GM21360 (cell line): ENCODE measurements at regions not wholly inside any gene's neighbourhood (a gene's known extent, or its start where the extent isn't known, plus 50 kb on each side); places are given as distances from the start of the nearest gene placed in this dataset.
"Not testable (repeated sequence)": the region's sequence is repeated elsewhere in the genome, so short reads cannot be mapped to it uniquely, and the experiment has no call there.

Experiments
- ATAC-seq: cut with Tn5 transposase; IDR thresholded peaks from one replicate; pipeline ENCODE4 v1.9.1; 2021; ENCODE audit warnings: mild to moderate bottlenecking, moderate library complexity; ENCODE audit not compliant: unreplicated experiment

DNA sequence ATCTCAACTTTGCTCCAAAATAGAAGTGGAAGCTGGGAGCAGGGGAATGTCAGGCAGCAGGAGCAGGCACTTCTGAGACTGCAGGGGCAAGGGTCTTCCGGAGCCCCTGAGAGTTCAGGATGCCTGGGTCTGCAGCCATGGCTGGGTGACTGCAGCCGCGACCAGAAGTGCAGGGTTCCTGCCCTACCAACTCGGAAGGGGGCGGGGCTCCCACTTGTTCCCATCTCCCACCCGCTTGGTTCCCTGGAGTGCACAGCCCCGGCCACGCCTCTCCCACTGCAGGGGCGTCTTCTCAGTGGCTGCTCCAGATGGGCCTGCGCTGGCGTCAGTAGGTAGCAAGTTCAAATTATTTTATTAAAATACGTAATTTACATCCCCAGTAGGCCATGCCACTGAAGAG is 1631.7 kb downstream of the OLFM4 start:
- ATAC-seq, result no peak

DNA sequence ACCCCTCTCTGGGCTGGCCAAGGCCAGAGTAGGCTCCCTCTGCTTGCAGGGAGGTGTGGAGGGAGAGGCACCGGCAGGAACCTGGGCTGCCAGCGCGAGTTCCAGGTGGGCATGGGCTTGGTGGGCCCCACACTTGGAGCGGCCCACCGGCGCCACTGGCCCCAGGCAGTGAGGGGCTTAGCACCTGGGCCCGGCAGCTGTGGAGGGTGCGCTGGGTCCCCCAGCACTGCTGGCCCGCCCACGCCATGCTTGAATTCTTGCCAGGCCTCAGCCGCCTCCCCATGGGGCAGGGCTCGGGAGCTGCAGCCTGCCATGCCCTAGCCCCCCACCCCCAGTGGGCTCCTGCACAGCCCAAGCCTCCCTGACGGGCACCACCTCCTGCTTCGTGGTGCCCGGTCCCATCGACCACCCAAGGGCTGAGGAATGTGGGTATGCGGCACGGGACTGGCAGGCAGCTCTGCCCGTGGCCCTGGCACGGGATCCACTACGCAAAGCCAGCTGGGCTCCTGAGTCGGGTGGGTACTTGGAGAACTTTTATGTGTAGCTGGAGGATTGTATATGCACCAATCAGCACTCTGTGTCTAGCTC is 1648.0 kb downstream of the OLFM4 start:
- no peak for ATAC-seq

DNA sequence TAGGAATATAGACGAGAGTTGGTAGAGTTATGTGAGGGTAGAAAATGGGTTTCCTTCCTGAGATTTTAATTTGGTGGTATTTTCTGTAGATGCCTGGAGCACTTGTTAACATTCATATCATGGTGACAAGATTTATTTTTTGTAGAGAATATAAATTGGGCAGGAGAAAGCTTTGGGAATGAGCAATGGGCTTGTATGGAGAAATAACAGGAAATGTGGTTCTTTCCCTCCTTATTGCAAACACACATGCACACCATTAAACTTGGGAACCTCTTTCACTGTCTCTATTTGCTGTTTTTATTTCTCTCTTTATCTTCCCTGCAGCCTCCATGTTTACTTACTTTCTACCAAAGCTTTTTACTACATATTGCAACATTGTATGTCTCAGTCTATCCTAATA is 1653.6 kb downstream of the OLFM4 start:
- ATAC-seq, result no peak

DNA sequence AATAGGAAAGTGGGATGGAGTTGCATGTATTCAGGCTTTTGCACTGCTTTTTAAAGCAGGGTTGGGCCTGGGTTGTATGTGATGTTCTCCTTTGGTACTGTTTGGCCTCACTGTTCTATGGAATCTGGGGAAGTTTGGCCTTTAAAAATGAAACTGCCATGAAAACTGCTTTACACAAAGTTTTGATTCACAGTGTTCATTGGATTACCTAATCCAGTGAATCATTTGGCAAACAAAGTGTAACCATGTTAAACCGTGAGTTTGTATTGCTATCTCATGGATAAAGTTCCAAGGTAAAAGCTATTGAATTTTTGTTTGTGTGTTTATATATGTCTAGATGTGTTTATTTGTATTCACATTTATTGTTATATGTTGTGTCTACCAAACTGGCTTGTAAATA is 1658.6 kb downstream of the OLFM4 start:
- ATAC-seq, result no peak

DNA sequence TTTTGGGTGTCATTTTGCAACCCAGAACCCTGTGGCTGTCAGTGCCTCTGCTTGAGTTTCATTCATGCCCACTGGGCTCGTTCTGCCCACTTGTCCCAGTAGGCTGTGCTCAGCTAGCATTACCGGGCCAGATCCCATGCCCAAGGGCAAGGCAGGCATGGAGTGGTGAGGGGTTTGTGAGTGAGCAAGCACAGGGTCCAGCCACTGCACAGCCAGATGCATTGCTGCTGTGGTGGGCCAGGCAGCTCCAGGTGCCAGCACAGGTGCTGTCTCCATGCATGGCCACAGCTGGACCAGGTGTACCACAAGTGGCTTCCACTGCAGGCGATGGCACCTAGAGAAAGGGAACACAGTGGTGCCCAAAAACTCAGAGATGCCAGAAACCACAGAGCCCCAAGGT is 1671.2 kb downstream of the OLFM4 start:
- ATAC-seq, result no peak

DNA sequence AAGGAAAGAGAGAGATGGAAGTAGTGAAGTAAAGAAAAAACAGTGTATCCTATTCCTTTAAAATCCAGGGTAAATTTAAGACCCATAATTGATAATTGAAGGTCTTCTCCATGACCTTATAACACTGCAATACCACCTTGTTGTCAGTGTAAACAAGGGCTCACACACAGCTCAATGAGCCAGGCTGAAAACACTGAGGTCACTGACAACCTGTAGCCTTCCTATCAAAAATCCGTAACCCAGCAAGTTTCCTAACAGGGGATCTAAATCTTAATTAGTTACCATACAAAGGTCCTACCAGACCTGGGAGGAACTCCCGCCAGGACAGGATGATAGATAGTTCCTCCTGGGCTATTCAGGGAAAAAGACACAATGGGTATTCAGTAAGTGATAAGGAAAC is 1677.1 kb downstream of the OLFM4 start:
- ATAC-seq, result no peak

DNA sequence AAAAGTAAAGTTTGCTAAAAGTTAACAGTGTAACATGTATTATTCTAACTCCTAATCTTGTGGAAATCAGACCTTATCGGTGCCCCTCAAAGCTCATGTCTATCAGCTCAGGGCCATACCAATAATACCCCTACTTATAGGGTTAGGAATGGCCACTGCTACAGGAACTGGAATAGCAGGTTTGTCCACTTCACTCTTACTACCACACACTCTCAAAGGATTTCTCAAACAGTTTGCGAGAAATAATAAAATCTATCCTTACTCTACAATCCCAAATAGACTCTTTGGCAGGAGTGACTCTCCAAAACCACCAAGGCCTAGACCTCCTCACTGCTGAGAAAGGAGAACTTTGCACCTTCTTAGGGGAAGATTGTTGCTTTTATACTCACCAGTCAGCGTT is 1677.7 kb downstream of the OLFM4 start:
- ATAC-seq, result no peak

DNA sequence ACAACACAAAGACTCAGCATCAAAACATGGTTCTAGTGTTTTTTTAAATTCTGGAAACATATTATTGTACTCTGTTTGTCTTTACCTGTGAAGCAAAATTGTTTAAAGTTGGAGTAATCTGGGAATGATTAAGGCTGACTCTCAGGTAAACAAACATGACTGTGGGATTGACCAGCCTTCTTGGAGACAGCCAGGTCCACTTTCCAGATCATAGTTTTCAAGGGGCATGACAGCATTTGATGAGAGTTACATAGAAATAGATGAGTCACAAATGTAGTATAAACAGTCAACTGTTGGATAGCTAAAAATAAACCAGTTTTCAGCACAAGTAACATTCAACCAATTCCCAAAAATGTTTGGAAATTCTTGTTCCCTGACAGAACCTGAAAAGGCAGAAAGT is 1680.9 kb downstream of the OLFM4 start:
- no peak for ATAC-seq

DNA sequence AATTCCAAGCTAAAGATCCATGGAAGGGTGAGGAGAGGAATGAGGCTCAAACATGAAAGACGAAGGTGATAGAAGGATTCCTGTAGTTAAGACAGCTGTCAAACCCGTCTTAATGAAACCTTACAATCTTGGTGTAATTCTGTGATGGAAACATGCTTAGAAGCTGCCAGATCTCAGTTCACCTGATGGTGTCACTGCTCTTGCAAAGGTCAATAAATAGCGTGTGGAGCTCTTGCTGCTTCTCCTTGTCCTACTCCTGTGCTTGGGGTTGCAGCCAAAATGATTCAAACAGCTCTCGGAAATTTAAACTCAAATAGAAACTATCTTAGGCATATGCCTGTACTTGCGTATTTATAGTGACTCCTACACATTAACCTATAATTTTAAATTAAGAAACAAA is 1705.0 kb downstream of the OLFM4 start:
- ATAC-seq, result no peak

DNA sequence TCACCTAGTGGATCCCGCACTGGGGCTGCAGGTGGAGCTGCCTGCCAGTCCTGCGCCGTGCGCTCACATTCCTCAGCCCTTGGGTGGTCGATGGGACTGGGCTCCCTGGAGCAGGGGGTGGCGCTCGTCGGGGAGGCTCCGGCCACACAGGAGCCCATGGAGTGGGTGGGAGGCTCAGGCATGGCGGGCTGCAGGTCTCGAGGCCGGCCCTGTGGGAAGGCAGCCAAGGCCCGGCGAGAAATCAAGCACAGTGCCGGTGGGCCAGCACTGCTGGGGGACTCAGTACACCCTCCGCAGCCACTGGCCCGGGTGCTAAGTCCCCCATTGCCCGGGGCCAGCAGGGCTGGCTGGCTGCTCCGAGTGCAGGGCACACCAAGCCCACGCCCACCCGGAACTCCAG is 1708.6 kb downstream of the OLFM4 start:
- ATAC-seq, result not testable (repeated sequence)

DNA sequence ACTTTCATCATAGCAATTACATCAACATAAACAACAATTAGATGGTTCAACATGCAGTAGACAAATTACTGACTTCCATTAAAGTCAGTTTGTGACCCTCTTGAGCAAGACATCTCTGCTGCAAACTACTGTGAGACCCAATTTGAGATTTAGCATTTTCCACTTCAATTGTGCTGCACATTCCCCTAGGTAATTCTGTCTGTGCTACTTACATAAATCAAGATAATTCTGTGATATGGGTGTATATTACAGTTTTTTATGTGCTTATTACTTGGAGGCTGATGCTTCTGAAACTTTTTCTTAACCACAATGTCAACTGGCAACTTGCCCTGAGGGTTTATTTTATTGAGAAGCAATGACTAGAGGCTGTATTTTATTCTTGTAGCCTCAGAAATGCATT is 1714.4 kb downstream of the OLFM4 start:
- ATAC-seq, result no peak

DNA sequence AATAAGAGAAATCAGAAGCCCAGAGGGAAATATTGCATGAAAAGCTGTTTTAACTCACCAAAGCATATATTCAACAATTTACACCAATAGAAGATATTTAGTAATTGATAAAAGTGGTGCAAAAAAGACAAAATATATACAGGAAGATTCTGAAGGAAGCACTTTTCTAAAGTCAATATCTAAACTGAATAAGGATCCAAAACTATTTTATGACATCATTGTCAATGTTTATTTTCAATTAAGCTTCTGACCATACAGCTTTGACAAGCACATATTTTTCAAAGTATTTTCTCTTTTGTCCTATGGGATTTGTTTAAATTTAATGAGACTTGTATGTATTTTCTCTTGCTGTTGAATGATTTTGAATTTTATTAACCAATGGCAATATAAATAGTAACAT is 1716.1 kb downstream of the OLFM4 start:
- ATAC-seq, result no peak

DNA sequence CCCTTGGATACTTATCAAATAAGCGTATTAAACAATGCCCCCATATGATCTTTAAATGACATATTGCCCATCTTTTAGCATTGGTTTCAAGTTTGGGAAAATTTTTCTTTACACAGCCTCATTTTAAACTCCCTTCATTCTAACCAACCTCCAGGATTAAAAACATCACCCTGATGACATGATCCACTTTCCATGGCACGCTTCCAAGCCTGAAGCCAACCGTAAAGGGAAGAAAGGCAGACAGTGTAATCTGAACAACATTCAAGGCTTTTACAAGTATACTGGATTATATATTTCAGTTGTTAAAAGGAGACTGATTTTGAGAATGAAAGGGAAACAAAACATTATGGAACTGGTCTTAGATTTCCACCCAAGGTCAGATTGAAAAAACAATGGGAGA is 1721.9 kb downstream of the OLFM4 start:
- ATAC-seq, result no peak

DNA sequence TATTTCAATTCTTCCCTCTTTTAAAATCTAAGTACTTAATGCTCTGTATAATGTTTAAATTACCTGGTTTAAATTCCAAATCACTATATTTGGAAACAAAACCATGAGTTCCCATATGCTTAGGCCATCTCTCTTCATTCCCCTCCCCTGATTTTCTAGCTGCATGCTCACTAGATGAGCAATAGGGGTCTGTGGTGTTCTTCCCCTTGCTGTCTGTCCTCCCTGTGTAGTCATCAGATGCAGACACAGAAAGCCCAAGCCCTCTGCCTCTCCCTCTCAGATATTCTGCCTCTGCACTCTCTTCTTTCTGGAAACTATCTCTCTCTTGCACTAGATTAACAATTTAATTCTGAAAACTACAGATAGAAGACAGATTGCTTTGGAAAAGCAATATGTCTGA is 1730.2 kb downstream of the OLFM4 start:
- no peak for ATAC-seq

DNA sequence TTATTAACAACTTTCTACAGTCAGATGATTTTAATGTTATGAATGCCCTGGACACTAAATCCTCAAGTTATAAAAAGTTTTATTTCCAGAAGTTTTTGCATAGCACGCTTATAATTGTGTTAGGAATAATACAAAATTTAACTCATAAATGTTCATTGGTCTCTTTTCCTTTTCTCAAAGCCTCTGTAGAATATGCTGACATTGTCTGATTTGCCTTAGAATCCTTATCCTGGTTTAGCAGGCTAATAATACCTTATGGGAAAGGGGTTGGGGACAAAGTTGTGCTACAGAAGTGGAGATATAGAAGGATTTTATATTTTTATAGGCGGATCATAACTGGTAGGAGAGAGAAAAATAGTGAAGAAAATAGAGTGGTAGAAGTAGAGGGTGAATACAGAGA is 1739.6 kb downstream of the OLFM4 start:
- ATAC-seq, result no peak

DNA sequence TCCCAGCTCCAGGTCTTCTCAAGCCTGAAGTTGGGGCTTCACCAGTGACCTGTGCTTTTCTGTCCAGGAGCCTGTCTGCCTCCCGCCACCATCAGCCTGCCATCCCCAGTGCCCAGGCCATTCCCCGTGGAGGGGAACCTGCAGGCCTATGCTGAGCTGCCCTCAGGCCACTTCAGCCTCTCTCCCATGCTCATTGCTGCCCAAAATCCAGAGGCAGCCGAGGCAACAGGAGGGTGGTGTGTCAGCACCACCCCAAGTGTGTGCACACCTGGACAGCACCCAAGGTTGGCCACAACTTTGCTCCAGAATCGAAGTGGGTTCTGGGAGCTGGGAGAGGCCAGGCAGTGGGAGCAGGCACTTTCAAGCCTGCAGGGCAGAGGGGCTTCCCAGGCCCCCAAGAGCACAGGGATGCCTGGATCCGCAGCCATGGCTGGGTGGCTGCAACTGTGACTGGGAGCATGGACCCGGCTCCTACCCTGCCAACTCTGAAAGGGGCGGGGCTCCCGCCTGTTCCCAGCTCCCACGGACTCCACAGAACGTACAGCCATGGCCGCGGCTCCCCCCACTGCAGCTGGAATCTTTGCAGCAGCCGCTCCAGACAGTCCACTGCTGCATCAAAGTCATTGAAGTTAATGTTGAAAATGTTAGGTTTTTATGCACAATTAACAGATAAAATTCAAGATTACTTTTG is 1747.0 kb downstream of the OLFM4 start:
- ATAC-seq, result no peak

DNA sequence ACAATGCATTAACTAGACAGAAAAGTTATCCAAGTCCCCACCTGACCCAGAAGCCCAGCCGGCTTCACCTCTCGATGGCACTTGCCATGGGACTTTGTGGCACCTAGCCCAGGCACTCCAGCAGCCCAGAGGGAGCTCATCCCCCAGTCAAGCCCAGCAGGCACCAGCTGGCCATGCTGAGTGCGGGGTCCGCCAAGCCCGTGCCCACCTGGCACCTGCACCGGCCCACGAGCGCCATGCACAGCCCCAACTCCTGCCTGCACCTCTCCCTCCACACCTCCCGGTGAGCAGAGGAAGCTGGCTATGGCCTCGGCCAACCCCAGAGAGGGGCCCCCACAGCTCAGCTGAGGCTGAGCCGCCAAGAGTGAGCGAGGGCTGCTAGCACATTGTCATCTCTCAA is 1759.1 kb downstream of the OLFM4 start:
- ATAC-seq, result no peak

DNA sequence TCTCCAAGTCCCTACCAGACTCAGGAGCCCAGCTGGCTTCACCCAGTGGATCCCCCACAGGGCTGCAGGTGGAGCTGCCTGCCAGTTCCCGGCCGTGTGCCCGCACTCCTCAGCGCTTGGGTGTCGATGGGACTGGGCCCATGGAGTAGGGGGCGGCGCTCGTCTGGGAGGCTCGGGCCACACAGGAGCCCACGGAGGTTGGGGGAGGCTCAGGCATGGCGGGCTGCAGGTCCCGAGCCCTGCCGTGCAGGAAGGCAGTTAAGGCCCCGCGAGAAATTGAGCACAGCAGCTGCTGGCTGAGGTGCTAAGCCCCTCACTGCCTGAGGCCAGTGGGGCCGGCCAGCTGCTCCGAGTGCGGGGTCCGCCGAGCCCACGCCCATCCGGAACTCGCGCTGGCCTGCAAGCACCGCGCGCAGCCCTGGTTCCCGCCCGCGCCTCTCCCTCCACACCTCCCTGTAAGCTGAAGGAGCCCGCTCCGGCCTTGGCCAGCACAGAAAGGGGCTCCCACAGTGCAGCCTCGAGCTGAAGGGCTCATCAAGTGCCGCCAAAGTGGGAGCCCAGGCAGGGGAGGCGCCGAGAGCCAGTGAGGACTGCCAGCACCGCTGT is 1771.1 kb downstream of the OLFM4 start:
- ATAC-seq, result no peak

DNA sequence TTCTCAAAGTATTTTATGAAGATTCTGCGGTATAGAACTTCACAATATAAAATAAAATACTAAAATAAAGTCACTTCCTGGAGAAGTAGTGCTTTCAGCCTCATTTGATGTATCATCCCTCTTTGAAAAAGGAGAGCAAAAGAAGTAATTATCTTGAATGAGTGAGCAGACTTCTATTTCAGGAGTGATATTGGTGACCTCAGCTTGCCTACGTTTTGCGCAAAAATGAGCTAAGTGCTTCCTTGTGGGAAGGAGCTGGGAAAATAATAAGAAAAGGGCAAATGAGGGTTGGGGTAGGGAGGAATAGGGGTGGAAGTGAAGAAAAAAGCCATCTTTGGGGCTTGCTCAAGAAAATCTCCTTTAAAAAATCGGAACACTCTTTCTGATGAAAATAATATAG is 1773.6 kb downstream of the OLFM4 start:
- no peak for ATAC-seq

DNA sequence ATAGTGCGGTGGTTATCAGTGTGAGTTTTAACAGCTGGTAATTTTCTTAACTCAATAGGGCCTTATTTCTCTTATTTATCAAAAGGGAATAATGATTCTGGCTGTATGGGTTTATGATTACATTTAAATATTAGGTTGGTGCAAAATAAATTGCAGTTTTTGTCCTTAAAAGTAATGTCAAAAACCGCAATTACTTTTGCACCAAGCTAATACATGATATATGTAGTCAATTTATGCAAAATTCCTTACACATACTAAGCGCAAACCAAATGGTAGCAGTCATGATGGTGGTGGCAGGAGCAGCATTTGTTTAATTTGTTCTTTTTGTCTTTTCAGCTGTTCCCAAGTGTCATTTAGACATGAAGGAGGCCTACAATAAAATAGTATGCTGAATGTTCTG is 1777.1 kb downstream of the OLFM4 start:
- no peak for ATAC-seq

DNA sequence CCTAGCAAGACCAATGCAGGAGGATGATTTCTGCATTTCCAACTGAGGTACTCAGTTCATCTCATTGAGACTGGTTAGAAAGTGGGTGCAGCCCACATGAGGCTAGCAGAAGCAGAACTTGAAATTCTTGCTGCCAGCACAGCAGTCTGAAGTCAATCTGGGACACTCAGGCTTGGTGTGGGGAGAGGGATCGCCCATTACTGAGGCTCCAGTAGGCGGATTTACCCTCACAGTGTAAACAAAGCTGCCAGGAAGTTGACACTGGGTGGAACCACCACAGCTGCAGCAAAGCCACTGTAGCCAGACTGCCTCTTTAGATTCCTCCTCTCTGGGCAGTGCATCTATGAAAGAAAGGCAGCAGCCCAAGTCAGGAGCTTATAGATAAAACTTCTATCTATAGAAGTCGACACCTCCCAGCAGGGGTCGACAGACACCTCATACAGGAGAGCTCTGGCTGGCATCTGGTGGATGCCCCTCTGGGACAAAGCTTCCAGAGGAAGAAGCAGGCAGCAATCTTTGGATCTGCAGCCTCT is 1793.4 kb downstream of the OLFM4 start:
- not testable (repeated sequence) for ATAC-seq

DNA sequence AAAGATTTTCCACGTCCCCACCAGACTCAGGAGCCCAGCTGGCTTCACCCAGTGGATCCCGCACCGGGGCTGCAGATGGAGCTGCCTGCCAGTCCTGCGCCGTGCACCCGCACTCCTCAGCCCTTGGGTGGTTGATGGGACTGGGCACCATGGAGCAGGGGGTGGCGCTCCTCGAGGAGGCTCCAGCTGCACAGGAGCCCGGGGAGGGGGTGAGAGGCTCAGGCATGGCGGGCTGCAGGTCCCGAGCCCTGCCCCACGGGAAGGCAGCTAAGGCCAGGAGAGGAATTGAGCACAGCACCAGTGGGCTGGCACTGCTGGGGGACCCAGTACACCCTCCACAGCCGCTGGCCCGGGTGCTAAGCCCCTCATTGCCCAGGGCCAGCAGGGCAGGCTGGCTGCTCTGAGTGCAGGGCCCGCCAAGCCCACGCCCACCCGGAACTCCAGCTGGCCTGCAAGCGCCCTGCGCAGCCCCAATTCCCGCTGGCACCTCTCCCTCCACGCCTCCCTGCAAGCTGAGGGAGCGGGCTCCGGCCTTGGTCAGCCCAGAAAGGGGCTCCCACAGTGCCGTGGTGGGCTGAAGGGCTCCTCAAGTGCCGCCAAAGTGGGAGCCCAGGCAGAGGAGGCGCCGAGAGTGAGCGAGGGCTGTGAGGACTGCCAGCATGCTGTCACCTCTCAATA is 1800.9 kb downstream of the OLFM4 start:
- ATAC-seq, result not testable (repeated sequence)
